NCI-H2081 (cell line): ENCODE measurements at regions not wholly inside any gene's neighbourhood (a gene's known extent, or its start where the extent isn't known, plus 50 kb on each side); places are given as distances from the start of the nearest gene placed in this dataset.
"Not testable (repeated sequence)": the region's sequence is repeated elsewhere in the genome, so short reads cannot be mapped to it uniquely, and the experiment has no call there.

Experiments used
- DNase-seq, 2 experiments: peaks; one replicate each; lab custom pipeline; 2025; lab: John Stamatoyannopoulos, UW

GRCh38 chr14:81751198-81751597, 217.5 kb upstream of the SEL1L start:
- DNase-seq: no peak

- no peak for DNase-seq
Measured at GRCh38 chr14:81759541-81759940, 225.9 kb upstream of the SEL1L start.

GRCh38 chr14:81765651-81766275, 232.1 kb upstream of the SEL1L start:
- DNase-seq: no peak

GRCh38 chr14:81766321-81766915, 232.8 kb upstream of the SEL1L start:
- no peak for DNase-seq

GRCh38 chr14:81767266-81767995, 233.8 kb upstream of the SEL1L start:
- DNase-seq: no peak

GRCh38 chr14:81771651-81772275, 238.1 kb upstream of the SEL1L start:
- no peak for DNase-seq

GRCh38 chr14:81772381-81772780, 238.7 kb upstream of the SEL1L start:
- DNase-seq: no peak

GRCh38 chr14:81776531-81776930, 242.9 kb upstream of the SEL1L start:
- DNase-seq: no peak

GRCh38 chr14:81781798-81782197, 248.1 kb upstream of the SEL1L start:
- DNase-seq: not testable (repeated sequence)

- no peak for DNase-seq
Measured at GRCh38 chr14:81784084-81784483, 250.4 kb upstream of the SEL1L start.

- no peak for DNase-seq
Measured at GRCh38 chr14:81797315-81797714, 263.7 kb upstream of the SEL1L start.

GRCh38 chr14:81801921-81802320, 268.3 kb upstream of the SEL1L start:
- no peak for DNase-seq

GRCh38 chr14:81802341-81802740, 268.7 kb upstream of the SEL1L start:
- DNase-seq: no peak

- no peak for DNase-seq
Measured at GRCh38 chr14:81805785-81806184, 272.1 kb upstream of the SEL1L start.

- DNase-seq: no peak
Measured at GRCh38 chr14:81811705-81812269, 278.1 kb upstream of the SEL1L start.

- no peak for DNase-seq
Measured at GRCh38 chr14:81818271-81818670, 284.6 kb upstream of the SEL1L start.

- no peak for DNase-seq
Measured at GRCh38 chr14:81819344-81819743, 285.7 kb upstream of the SEL1L start.

- no peak for DNase-seq
Measured at GRCh38 chr14:81819910-81820309, 286.3 kb upstream of the SEL1L start.

- no peak for DNase-seq
Measured at GRCh38 chr14:81826081-81826480, 292.4 kb upstream of the SEL1L start.

- no peak for DNase-seq
Measured at GRCh38 chr14:81829447-81829846, 295.8 kb upstream of the SEL1L start.

GRCh38 chr14:81831128-81831820, 297.6 kb upstream of the SEL1L start:
- no peak for DNase-seq

- no peak for DNase-seq
Measured at GRCh38 chr14:81834308-81834707, 300.7 kb upstream of the SEL1L start.
